ENCODE measurements at regions not wholly inside any gene's neighbourhood (a gene's known extent, or its start where the extent isn't known, plus 50 kb on each side); places are given as distances from the start of the nearest gene placed in this dataset.

GRCh38 chr10:37535459-37536246 is 321.8 kb downstream of the ZNF248 start (continued):
- TF ChIP-seq, protein P1, sequence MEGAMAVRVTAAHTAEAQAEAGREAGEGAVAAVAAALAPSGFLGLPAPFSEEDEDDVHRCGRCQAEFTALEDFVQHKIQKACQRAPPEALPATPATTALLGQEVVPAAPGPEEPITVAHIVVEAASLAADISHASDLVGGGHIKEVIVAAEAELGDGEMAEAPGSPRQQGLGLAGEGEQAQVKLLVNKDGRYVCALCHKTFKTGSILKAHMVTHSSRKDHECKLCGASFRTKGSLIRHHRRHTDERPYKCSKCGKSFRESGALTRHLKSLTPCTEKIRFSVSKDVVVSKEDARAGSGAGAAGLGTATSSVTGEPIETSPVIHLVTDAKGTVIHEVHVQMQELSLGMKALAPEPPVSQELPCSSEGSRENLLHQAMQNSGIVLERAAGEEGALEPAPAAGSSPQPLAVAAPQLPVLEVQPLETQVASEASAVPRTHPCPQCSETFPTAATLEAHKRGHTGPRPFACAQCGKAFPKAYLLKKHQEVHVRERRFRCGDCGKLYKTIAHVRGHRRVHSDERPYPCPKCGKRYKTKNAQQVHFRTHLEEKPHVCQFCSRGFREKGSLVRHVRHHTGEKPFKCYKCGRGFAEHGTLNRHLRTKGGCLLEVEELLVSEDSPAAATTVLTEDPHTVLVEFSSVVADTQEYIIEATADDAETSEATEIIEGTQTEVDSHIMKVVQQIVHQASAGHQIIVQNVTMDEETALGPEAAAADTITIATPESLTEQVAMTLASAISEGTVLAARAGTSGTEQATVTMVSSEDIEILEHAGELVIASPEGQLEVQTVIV (IDR thresholded peaks at IDR 0.05; ENCODE audit: borderline replicate concordance, partially characterized antibody): no peak
- TF ChIP-seq, protein P2, sequence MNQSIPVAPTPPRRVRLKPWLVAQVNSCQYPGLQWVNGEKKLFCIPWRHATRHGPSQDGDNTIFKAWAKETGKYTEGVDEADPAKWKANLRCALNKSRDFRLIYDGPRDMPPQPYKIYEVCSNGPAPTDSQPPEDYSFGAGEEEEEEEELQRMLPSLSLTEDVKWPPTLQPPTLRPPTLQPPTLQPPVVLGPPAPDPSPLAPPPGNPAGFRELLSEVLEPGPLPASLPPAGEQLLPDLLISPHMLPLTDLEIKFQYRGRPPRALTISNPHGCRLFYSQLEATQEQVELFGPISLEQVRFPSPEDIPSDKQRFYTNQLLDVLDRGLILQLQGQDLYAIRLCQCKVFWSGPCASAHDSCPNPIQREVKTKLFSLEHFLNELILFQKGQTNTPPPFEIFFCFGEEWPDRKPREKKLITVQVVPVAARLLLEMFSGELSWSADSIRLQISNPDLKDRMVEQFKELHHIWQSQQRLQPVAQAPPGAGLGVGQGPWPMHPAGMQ (IDR thresholded peaks at IDR 0.05; ENCODE audit: borderline replicate concordance): no peak

- Histone ChIP-seq H3K9me3 (replicated peaks; ENCODE audit: control insufficient read depth, insufficient read depth, low read length) (no peaks in the 10 kb centered on the region; the same call in 2 of the 3 replicates), H3K36me3 (ENCODE audit: control insufficient read depth in 2 of 2, insufficient read depth in 2 of 2, low read length in 1 of 2) (no peaks in the 10 kb centered on the region), H3K27me3 (replicated peaks in 1 of 2; ENCODE audit: control insufficient read depth in 2 of 2, insufficient read depth in 2 of 2, low read length in 1 of 2) (no peaks in the 10 kb centered on the region), H3K27ac (ENCODE audit: control insufficient read depth, insufficient read depth) (no peak overlapping the region), H3K4me1 (ENCODE audit: control insufficient read depth, insufficient read depth, low read length) (no peaks in the 10 kb centered on the region), H3K79me2 (ENCODE audit: control insufficient read depth, insufficient read depth, low read length) (no peaks in the 10 kb centered on the region), H3K9ac (ENCODE audit: control insufficient read depth, insufficient read depth, low read length) (no peak overlapping the region), H3K4me3 (no peak overlapping the region), H4K20me1 (ENCODE audit: control insufficient read depth, insufficient read depth) (no peaks in the 10 kb centered on the region), H2AFZ (ENCODE audit: control insufficient read depth, low read depth, low read length) (no peak overlapping the region), H3K4me2 (ENCODE audit: control insufficient read depth, insufficient read depth) (no peak overlapping the region)
- ATAC-seq (no peak), DNase-seq (ENCODE audit: low read depth, low spot score) (no peak), FAIRE-seq (no peak)
- RAD21 ChIA-PET (ENCODE audit: unreplicated experiment): no interaction called here
- SMC1A ChIA-PET (ENCODE audit: uncharacterized antibody, unreplicated experiment): interaction anchor here (1.0 kb wide), 1 partner anchor 12 kb away, joined by 3 read pairs; no protein-coding TSS in a partner anchor
- POLR2A ChIA-PET: no interaction called here
- intact Hi-C loops (cut with micrococcal nuclease; ENCODE audit: unreplicated experiment) (no loop called here), in situ Hi-C loops (cut with MboI) (no loop called here)
- CTCF ChIA-PET: no interaction called here
- 6% methylated on average over 3 of the region's 3 CpGs for WGBS (ENCODE audit: insufficient coverage, insufficient replicate concordance, low lambda C conversion rate, missing lambda C conversion rate)
- BruUV-seq (replicated peaks): no TSS peak
- TF ChIP-seq SRF (IDR thresholded peaks at IDR 0.05; ENCODE audit: low read depth in 2 of 2, low read length in 2 of 2) (no peak), MEF2B (IDR thresholded peaks at IDR 0.05; ENCODE audit: partially characterized antibody, poor library complexity, severe bottlenecking) (no peak), HDAC6 (IDR thresholded peaks at IDR 0.05; ENCODE audit: unreplicated experiment) (no peak), CHD4 (IDR thresholded peaks at IDR 0.05) (no peak), BHLHE40 (IDR thresholded peaks at IDR 0.05; ENCODE audit: borderline replicate concordance in 1 of 2, low read depth in 2 of 2, low read length in 1 of 2) (no peak), ZNF207 (IDR thresholded peaks at IDR 0.05; ENCODE audit: borderline replicate concordance) (no peak), GABPA (IDR thresholded peaks at IDR 0.05; ENCODE audit: low read depth) (no peak), IKZF2 (IDR thresholded peaks at IDR 0.05) (no peak), PML (IDR thresholded peaks at IDR 0.05; ENCODE audit: low read length) (no peak), PKNOX1 (IDR thresholded peaks at IDR 0.05) (no peak), CHD2 (IDR thresholded peaks at IDR 0.05; ENCODE audit: borderline replicate concordance, low read depth, low read length) (no peak), STAT1 (conservative IDR thresholded peaks at IDR 0.05) (no peak), ASH2L (IDR thresholded peaks at IDR 0.05; ENCODE audit: borderline replicate concordance, low read depth) (no peak)
Observed at GRCh38 chr10:37534166-37534565, 323.2 kb downstream of the ZNF248 start.

Measured in GM12878 (cell line).